ENCODE measurements at regions not wholly inside any gene's neighbourhood (a gene's known extent, or its start where the extent isn't known, plus 50 kb on each side); places are given as distances from the start of the nearest gene placed in this dataset.
"Not testable (repeated sequence)": the region's sequence is repeated elsewhere in the genome, so short reads cannot be mapped to it uniquely, and the experiment has no call there.

- no peak for TF ChIP-seq CTCF (IDR thresholded peaks at IDR 0.05; ENCODE audit: borderline replicate concordance, insufficient read depth, low read depth, low read length)
These were observed 64.1 kb upstream of the USP15 start for GRCh38 chr12:62196146-62196545.

GRCh38 chr12:62202861-62203260 lies 57.3 kb upstream of the USP15 start:
- H3K4me3 ChIP-seq (ENCODE audit: low read depth, low read length), result not testable (repeated sequence)

More at GRCh38 chr12:62196146-62196545, 64.1 kb upstream of the USP15 start:
- H3K4me3 ChIP-seq (ENCODE audit: low read depth, low read length), result no peak overlapping the region

- no peak for TF ChIP-seq CTCF (IDR thresholded peaks at IDR 0.05; ENCODE audit: borderline replicate concordance, insufficient read depth, low read depth, low read length)
- H3K4me3 ChIP-seq (ENCODE audit: low read depth, low read length), result no peak overlapping the region
These were observed 54.9 kb upstream of the USP15 start for GRCh38 chr12:62205346-62205745.

- no peak overlapping the region for H3K4me3 ChIP-seq (ENCODE audit: low read depth, low read length)
- TF ChIP-seq CTCF (IDR thresholded peaks at IDR 0.05; ENCODE audit: borderline replicate concordance, insufficient read depth, low read depth, low read length), result no peak
These were observed 53.0 kb upstream of the USP15 start for GRCh38 chr12:62207248-62207647.

All from GM12875 (cell line).